Peyer's patch (tissue), 4 donors: ENCODE measurements at regions not wholly inside any gene's neighbourhood (a gene's known extent, or its start where the extent isn't known, plus 50 kb on each side); places are given as distances from the start of the nearest gene placed in this dataset.

ENCODE experiments used
- DNase-seq, 3 donors: peaks; one replicate each; pipeline ENCODE4 v3.0.0-alpha.2; 2017 to 2019
- H3K27ac ChIP-seq, 4 donors: fragments of 200-600 bp; sonication (generic); one replicate each; pipeline ENCODE4 v1.5.1; 2016 to 2019
- H3K27me3 ChIP-seq, 2 donors: fragments of 200-600 bp; sonication (generic); one replicate each; pipeline ENCODE4 v1.5.1; 2019
- H3K36me3 ChIP-seq, 3 donors: fragments of 200-600 bp; sonication (generic); one replicate each; pipeline ENCODE4 v1.5.1; 2016 to 2019
- H3K4me1 ChIP-seq, 4 donors: fragments of 200-600 bp; sonication (generic); one replicate each; pipeline ENCODE4 v1.5.1; 2016 to 2019
- H3K4me3 ChIP-seq, 4 donors: fragments of 200-600 bp; sonication (generic); 1 replicate in 3 of 4; 2 replicates in 1 of 4; pipeline ENCODE4 v1.5.1; 2016 to 2019; ENCODE audit warnings: mild to moderate bottlenecking in 1 of 4
- H3K9me3 ChIP-seq, 4 donors: fragments of 200-600 bp; sonication (generic); one replicate each; pipeline ENCODE4 v1.5.1; 2016 to 2019; ENCODE audit warnings: mild to moderate bottlenecking in 1 of 4
- CTCF ChIP-seq, 6 experiments: fragments of 450-650 bp in 4 of 6; fragments of 200-600 bp in 2 of 6; sonication (generic) in 1 of 6; IDR thresholded peaks; one replicate each; pipeline ENCODE4 v1.5.1; 2017 to 2019; ENCODE audit warnings: antibody characterized with exemption in 6 of 6, mild to moderate bottlenecking in 3 of 6, moderate library complexity in 1 of 6
- POLR2A ChIP-seq, 2 donors: fragments of 450-650 bp; IDR thresholded peaks; one replicate each; pipeline ENCODE4 v1.5.1; 2017; ENCODE audit warnings: antibody characterized with exemption in 2 of 2, mild to moderate bottlenecking in 2 of 2, moderate library complexity in 2 of 2

- H3K9me3 ChIP-seq: no peaks in the 10 kb centered on the region
- no peak for DNase-seq
- TF ChIP-seq POLR2A (IDR thresholded peaks at IDR 0.05): no peak
- no peak for TF ChIP-seq CTCF (IDR thresholded peaks at IDR 0.05)
- H3K4me3 ChIP-seq: no peak overlapping the region
- H3K36me3 ChIP-seq: no peaks in the 10 kb centered on the region
- no peaks in the 10 kb centered on the region for H3K27me3 ChIP-seq
- H3K27ac ChIP-seq: no peak overlapping the region
- no peaks in the 10 kb centered on the region for H3K4me1 ChIP-seq
These were observed 600.0 kb downstream of the QKI start for GRCh38 chr6:164014346-164015087.

- Histone ChIP-seq H3K9me3 (no peaks in the 10 kb centered on the region), H3K4me3 (no peak overlapping the region), H3K36me3 (no peaks in the 10 kb centered on the region), H3K27ac (no peak overlapping the region), H3K4me1 (no peaks in the 10 kb centered on the region), H3K27me3 (no peaks in the 10 kb centered on the region)
- TF ChIP-seq POLR2A (IDR thresholded peaks at IDR 0.05) (no peak), CTCF (IDR thresholded peaks at IDR 0.05) (no peak)
- DNase-seq: no peak
These were observed 599.1 kb downstream of the QKI start for GRCh38 chr6:164013480-164014208.

GRCh38 chr6:164011321-164011720 lies 596.8 kb downstream of the QKI start:
- H3K27me3 ChIP-seq: no peaks in the 10 kb centered on the region
- TF ChIP-seq CTCF (IDR thresholded peaks at IDR 0.05): no peak
- TF ChIP-seq POLR2A (IDR thresholded peaks at IDR 0.05): no peak
- no peaks in the 10 kb centered on the region for H3K36me3 ChIP-seq
- H3K9me3 ChIP-seq: no peaks in the 10 kb centered on the region
- DNase-seq: no peak
- H3K27ac ChIP-seq: no peak overlapping the region
- no peak overlapping the region for H3K4me3 ChIP-seq
- no peaks in the 10 kb centered on the region for H3K4me1 ChIP-seq

- H3K27ac ChIP-seq: no peak overlapping the region
- no peak for DNase-seq
- H3K4me1 ChIP-seq: no peaks in the 10 kb centered on the region
- no peaks in the 10 kb centered on the region for H3K36me3 ChIP-seq
- TF ChIP-seq POLR2A (IDR thresholded peaks at IDR 0.05): no peak
- TF ChIP-seq CTCF (IDR thresholded peaks at IDR 0.05): no peak
- no peak overlapping the region for H3K4me3 ChIP-seq
- no peaks in the 10 kb centered on the region for H3K9me3 ChIP-seq
- H3K27me3 ChIP-seq: no peaks in the 10 kb centered on the region
These were observed 596.1 kb downstream of the QKI start for GRCh38 chr6:164010441-164011103.

- no peaks in the 10 kb centered on the region for H3K36me3 ChIP-seq
- H3K9me3 ChIP-seq: no peaks in the 10 kb centered on the region
- H3K4me1 ChIP-seq: no peaks in the 10 kb centered on the region
- no peak overlapping the region for H3K27ac ChIP-seq
- no peak for DNase-seq
- no peak overlapping the region for H3K4me3 ChIP-seq
- no peaks in the 10 kb centered on the region for H3K27me3 ChIP-seq
- no peak for TF ChIP-seq POLR2A (IDR thresholded peaks at IDR 0.05)
- TF ChIP-seq CTCF (IDR thresholded peaks at IDR 0.05): no peak
These were observed 594.4 kb downstream of the QKI start for GRCh38 chr6:164008902-164009301.
